ENCODE measurements at regions not wholly inside any gene's neighbourhood (a gene's known extent, or its start where the extent isn't known, plus 50 kb on each side); places are given as distances from the start of the nearest gene placed in this dataset.

- no peak overlapping the region for H3K27ac ChIP-seq (ENCODE audit: low read depth, low read length)
- H3K9ac ChIP-seq (ENCODE audit: low read depth in 1 of 2, low read length in 2 of 2) = no peak overlapping the region
- no peaks in the 10 kb centered on the region for H3K4me1 ChIP-seq (ENCODE audit: control insufficient read depth in 1 of 2, insufficient read depth in 2 of 2, low read length in 2 of 2)
- H3K27me3 ChIP-seq (ENCODE audit: control insufficient read depth in 1 of 2, insufficient read depth in 2 of 2, low read length in 2 of 2) = no peaks in the 10 kb centered on the region
- no peaks in the 10 kb centered on the region for H3K9me3 ChIP-seq (ENCODE audit: control insufficient read depth in 1 of 2, low read length in 2 of 2)
- no peak overlapping the region for H3K4me3 ChIP-seq (ENCODE audit: low read depth in 1 of 2, low read length in 2 of 2)
- no peaks in the 10 kb centered on the region for H3K36me3 ChIP-seq (ENCODE audit: control insufficient read depth in 1 of 2, insufficient read depth in 2 of 2, low read length in 2 of 2)
These were observed 97.9 kb upstream of the CCDC160 start for GRCh38 chrX:134139090-134139489.

GRCh38 chrX:134144231-134144630 lies 92.8 kb upstream of the CCDC160 start:
- Histone ChIP-seq H3K27ac (ENCODE audit: low read depth, low read length) (no peak overlapping the region), H3K27me3 (ENCODE audit: control insufficient read depth in 1 of 2, insufficient read depth in 2 of 2, low read length in 2 of 2) (no peaks in the 10 kb centered on the region), H3K9ac (ENCODE audit: low read depth in 1 of 2, low read length in 2 of 2) (no peak overlapping the region), H3K4me1 (ENCODE audit: control insufficient read depth in 1 of 2, insufficient read depth in 2 of 2, low read length in 2 of 2) (no peaks in the 10 kb centered on the region), H3K4me3 (ENCODE audit: low read depth in 1 of 2, low read length in 2 of 2) (no peak overlapping the region), H3K9me3 (ENCODE audit: control insufficient read depth in 1 of 2, low read length in 2 of 2) (no peaks in the 10 kb centered on the region), H3K36me3 (ENCODE audit: control insufficient read depth in 1 of 2, insufficient read depth in 2 of 2, low read length in 2 of 2) (no peaks in the 10 kb centered on the region)

GRCh38 chrX:134146493-134146892 lies 90.5 kb upstream of the CCDC160 start:
- no peak overlapping the region for H3K4me3 ChIP-seq (ENCODE audit: low read depth in 1 of 2, low read length in 2 of 2)
- H3K36me3 ChIP-seq (ENCODE audit: control insufficient read depth in 1 of 2, insufficient read depth in 2 of 2, low read length in 2 of 2) = no peaks in the 10 kb centered on the region
- H3K27ac ChIP-seq (ENCODE audit: low read depth, low read length) = no peak overlapping the region
- H3K9me3 ChIP-seq (ENCODE audit: control insufficient read depth in 1 of 2, low read length in 2 of 2) = no peaks in the 10 kb centered on the region
- H3K4me1 ChIP-seq (ENCODE audit: control insufficient read depth in 1 of 2, insufficient read depth in 2 of 2, low read length in 2 of 2) = no peaks in the 10 kb centered on the region
- H3K9ac ChIP-seq (ENCODE audit: low read depth in 1 of 2, low read length in 2 of 2) = no peak overlapping the region
- H3K27me3 ChIP-seq (ENCODE audit: control insufficient read depth in 1 of 2, insufficient read depth in 2 of 2, low read length in 2 of 2) = no peaks in the 10 kb centered on the region

GRCh38 chrX:134148172-134148692 lies 88.8 kb upstream of the CCDC160 start:
- H3K27me3 ChIP-seq (ENCODE audit: control insufficient read depth in 1 of 2, insufficient read depth in 2 of 2, low read length in 2 of 2) = no peaks in the 10 kb centered on the region
- H3K4me1 ChIP-seq (ENCODE audit: control insufficient read depth in 1 of 2, insufficient read depth in 2 of 2, low read length in 2 of 2) = no peaks in the 10 kb centered on the region
- no peak overlapping the region for H3K27ac ChIP-seq (ENCODE audit: low read depth, low read length)
- H3K9me3 ChIP-seq (ENCODE audit: control insufficient read depth in 1 of 2, low read length in 2 of 2) = no peaks in the 10 kb centered on the region
- peak overlapping the region; percentile 16 to 47 for H3K4me3 ChIP-seq (ENCODE audit: low read depth in 1 of 2, low read length in 2 of 2)
- H3K36me3 ChIP-seq (ENCODE audit: control insufficient read depth in 1 of 2, insufficient read depth in 2 of 2, low read length in 2 of 2) = no peaks in the 10 kb centered on the region
- H3K9ac ChIP-seq (ENCODE audit: low read depth in 1 of 2, low read length in 2 of 2) = no peak overlapping the region

GRCh38 chrX:134158821-134159512 lies 78.0 kb upstream of the CCDC160 start:
- no peak overlapping the region for H3K4me3 ChIP-seq (ENCODE audit: low read depth in 1 of 2, low read length in 2 of 2)
- H3K27me3 ChIP-seq (ENCODE audit: control insufficient read depth in 1 of 2, insufficient read depth in 2 of 2, low read length in 2 of 2) = no peaks in the 10 kb centered on the region
- H3K9me3 ChIP-seq (ENCODE audit: control insufficient read depth in 1 of 2, low read length in 2 of 2) = no peaks in the 10 kb centered on the region
- no peaks in the 10 kb centered on the region for H3K36me3 ChIP-seq (ENCODE audit: control insufficient read depth in 1 of 2, insufficient read depth in 2 of 2, low read length in 2 of 2)
- H3K9ac ChIP-seq (ENCODE audit: low read depth in 1 of 2, low read length in 2 of 2) = no peak overlapping the region
- H3K4me1 ChIP-seq (ENCODE audit: control insufficient read depth in 1 of 2, insufficient read depth in 2 of 2, low read length in 2 of 2) = no peaks in the 10 kb centered on the region
- H3K27ac ChIP-seq (ENCODE audit: low read depth, low read length) = no peak overlapping the region

- Histone ChIP-seq H3K27ac (ENCODE audit: low read depth, low read length) (no peak overlapping the region), H3K9ac (ENCODE audit: low read depth in 1 of 2, low read length in 2 of 2) (no peak overlapping the region), H3K4me1 (ENCODE audit: control insufficient read depth in 1 of 2, insufficient read depth in 2 of 2, low read length in 2 of 2) (no peaks in the 10 kb centered on the region), H3K9me3 (ENCODE audit: control insufficient read depth in 1 of 2, low read length in 2 of 2) (no peaks in the 10 kb centered on the region), H3K27me3 (ENCODE audit: control insufficient read depth in 1 of 2, insufficient read depth in 2 of 2, low read length in 2 of 2) (no peaks in the 10 kb centered on the region), H3K4me3 (ENCODE audit: low read depth in 1 of 2, low read length in 2 of 2) (no peak overlapping the region), H3K36me3 (ENCODE audit: control insufficient read depth in 1 of 2, insufficient read depth in 2 of 2, low read length in 2 of 2) (no peaks in the 10 kb centered on the region)
These were observed 75.8 kb upstream of the CCDC160 start for GRCh38 chrX:134161162-134161561.

GRCh38 chrX:134162032-134162431 lies 75.0 kb upstream of the CCDC160 start:
- no peaks in the 10 kb centered on the region for H3K27me3 ChIP-seq (ENCODE audit: control insufficient read depth in 1 of 2, insufficient read depth in 2 of 2, low read length in 2 of 2)
- no peak overlapping the region for H3K9ac ChIP-seq (ENCODE audit: low read depth in 1 of 2, low read length in 2 of 2)
- no peaks in the 10 kb centered on the region for H3K36me3 ChIP-seq (ENCODE audit: control insufficient read depth in 1 of 2, insufficient read depth in 2 of 2, low read length in 2 of 2)
- no peaks in the 10 kb centered on the region for H3K9me3 ChIP-seq (ENCODE audit: control insufficient read depth in 1 of 2, low read length in 2 of 2)
- no peaks in the 10 kb centered on the region for H3K4me1 ChIP-seq (ENCODE audit: control insufficient read depth in 1 of 2, insufficient read depth in 2 of 2, low read length in 2 of 2)
- no peak overlapping the region for H3K27ac ChIP-seq (ENCODE audit: low read depth, low read length)
- H3K4me3 ChIP-seq (ENCODE audit: low read depth in 1 of 2, low read length in 2 of 2) = no peak overlapping the region

- Histone ChIP-seq H3K9ac (ENCODE audit: low read depth in 1 of 2, low read length in 2 of 2) (no peak overlapping the region), H3K4me1 (ENCODE audit: control insufficient read depth in 1 of 2, insufficient read depth in 2 of 2, low read length in 2 of 2) (no peaks in the 10 kb centered on the region), H3K9me3 (ENCODE audit: control insufficient read depth in 1 of 2, low read length in 2 of 2) (no peaks in the 10 kb centered on the region), H3K27me3 (ENCODE audit: control insufficient read depth in 1 of 2, insufficient read depth in 2 of 2, low read length in 2 of 2) (no peaks in the 10 kb centered on the region), H3K4me3 (ENCODE audit: low read depth in 1 of 2, low read length in 2 of 2) (no peak overlapping the region), H3K27ac (ENCODE audit: low read depth, low read length) (no peak overlapping the region), H3K36me3 (ENCODE audit: control insufficient read depth in 1 of 2, insufficient read depth in 2 of 2, low read length in 2 of 2) (no peaks in the 10 kb centered on the region)
These were observed 73.1 kb upstream of the CCDC160 start for GRCh38 chrX:134163836-134164235.

- Histone ChIP-seq H3K4me1 (ENCODE audit: control insufficient read depth in 1 of 2, insufficient read depth in 2 of 2, low read length in 2 of 2) (no peaks in the 10 kb centered on the region), H3K9me3 (ENCODE audit: control insufficient read depth in 1 of 2, low read length in 2 of 2) (no peaks in the 10 kb centered on the region), H3K27me3 (ENCODE audit: control insufficient read depth in 1 of 2, insufficient read depth in 2 of 2, low read length in 2 of 2) (no peaks in the 10 kb centered on the region), H3K36me3 (ENCODE audit: control insufficient read depth in 1 of 2, insufficient read depth in 2 of 2, low read length in 2 of 2) (no peaks in the 10 kb centered on the region), H3K9ac (ENCODE audit: low read depth in 1 of 2, low read length in 2 of 2) (no peak overlapping the region), H3K4me3 (ENCODE audit: low read depth in 1 of 2, low read length in 2 of 2) (no peak overlapping the region), H3K27ac (ENCODE audit: low read depth, low read length) (no peak overlapping the region)
These were observed 69.3 kb upstream of the CCDC160 start for GRCh38 chrX:134167591-134168203.

- peaks cover 0 to 7% of the 10 kb centered on the region in 2 donors for H3K4me1 ChIP-seq (ENCODE audit: control insufficient read depth in 1 of 2, insufficient read depth in 2 of 2, low read length in 2 of 2)
- H3K27ac ChIP-seq (ENCODE audit: low read depth, low read length) = no peak overlapping the region
- H3K27me3 ChIP-seq (ENCODE audit: control insufficient read depth in 1 of 2, insufficient read depth in 2 of 2, low read length in 2 of 2) = peaks cover 0 to 9% of the 10 kb centered on the region in 2 donors
- no peaks in the 10 kb centered on the region for H3K36me3 ChIP-seq (ENCODE audit: control insufficient read depth in 1 of 2, insufficient read depth in 2 of 2, low read length in 2 of 2)
- no peaks in the 10 kb centered on the region for H3K9me3 ChIP-seq (ENCODE audit: control insufficient read depth in 1 of 2, low read length in 2 of 2)
- no peak overlapping the region for H3K9ac ChIP-seq (ENCODE audit: low read depth in 1 of 2, low read length in 2 of 2)
- H3K4me3 ChIP-seq (ENCODE audit: low read depth in 1 of 2, low read length in 2 of 2) = peak overlapping the region; percentile 68 to 74
These were observed 65.1 kb upstream of the CCDC160 start for GRCh38 chrX:134171661-134172587.
